ENCODE measurements at regions not wholly inside any gene's neighbourhood (a gene's known extent, or its start where the extent isn't known, plus 50 kb on each side); places are given as distances from the start of the nearest gene placed in this dataset.

DNA sequence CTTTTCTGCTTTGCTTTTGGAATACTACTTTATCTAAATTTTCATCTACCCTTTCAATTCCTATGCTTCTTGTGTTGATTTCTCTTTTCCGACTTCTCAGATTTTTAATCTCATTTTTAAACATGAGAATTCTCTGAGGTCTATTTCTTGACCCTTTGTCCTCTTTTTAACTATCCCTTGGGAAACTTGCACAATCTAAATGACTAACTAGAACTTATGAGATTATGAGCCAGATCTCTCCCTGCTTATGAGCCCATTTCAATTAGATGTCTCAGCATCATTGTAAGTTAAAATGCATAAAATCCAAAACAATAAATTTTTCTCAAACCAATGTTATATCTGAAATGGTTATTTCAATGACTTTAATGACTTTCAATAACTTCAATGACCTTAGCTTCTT lies 296.9 kb upstream of the AGTR1 start:
- no peak for DNase-seq (ENCODE audit: low read depth)
- no peak overlapping the region for H3K4me3 ChIP-seq (ENCODE audit: low read depth, low read length)
- TF ChIP-seq, protein P1, sequence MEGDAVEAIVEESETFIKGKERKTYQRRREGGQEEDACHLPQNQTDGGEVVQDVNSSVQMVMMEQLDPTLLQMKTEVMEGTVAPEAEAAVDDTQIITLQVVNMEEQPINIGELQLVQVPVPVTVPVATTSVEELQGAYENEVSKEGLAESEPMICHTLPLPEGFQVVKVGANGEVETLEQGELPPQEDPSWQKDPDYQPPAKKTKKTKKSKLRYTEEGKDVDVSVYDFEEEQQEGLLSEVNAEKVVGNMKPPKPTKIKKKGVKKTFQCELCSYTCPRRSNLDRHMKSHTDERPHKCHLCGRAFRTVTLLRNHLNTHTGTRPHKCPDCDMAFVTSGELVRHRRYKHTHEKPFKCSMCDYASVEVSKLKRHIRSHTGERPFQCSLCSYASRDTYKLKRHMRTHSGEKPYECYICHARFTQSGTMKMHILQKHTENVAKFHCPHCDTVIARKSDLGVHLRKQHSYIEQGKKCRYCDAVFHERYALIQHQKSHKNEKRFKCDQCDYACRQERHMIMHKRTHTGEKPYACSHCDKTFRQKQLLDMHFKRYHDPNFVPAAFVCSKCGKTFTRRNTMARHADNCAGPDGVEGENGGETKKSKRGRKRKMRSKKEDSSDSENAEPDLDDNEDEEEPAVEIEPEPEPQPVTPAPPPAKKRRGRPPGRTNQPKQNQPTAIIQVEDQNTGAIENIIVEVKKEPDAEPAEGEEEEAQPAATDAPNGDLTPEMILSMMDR (IDR thresholded peaks at IDR 0.05; ENCODE audit: low read depth, low read length, missing control alignments), result no peak

DNA sequence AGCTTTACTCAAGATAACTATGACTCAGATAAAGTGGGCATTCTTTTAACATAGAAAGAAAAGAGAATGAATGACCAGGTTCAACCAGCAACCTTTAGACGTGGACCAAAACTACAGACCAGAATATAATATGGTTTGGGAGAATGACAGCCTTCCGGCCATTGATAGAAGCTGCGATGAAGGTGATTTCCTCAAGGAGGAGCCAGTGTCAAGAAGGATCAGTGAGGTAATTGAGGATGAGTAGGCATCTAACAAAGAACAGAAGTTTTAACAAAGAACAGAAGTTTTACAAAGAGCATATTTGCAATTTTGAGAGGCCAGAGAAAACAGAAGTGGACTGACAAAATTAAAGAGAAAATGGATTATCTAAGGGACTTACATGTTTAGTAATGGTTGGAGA lies 289.0 kb upstream of the AGTR1 start:
- TF ChIP-seq, protein P1 (IDR thresholded peaks at IDR 0.05; ENCODE audit: low read depth, low read length, missing control alignments), result no peak
- DNase-seq (ENCODE audit: low read depth), result no peak
- H3K4me3 ChIP-seq (ENCODE audit: low read depth, low read length), result no peak overlapping the region

DNA sequence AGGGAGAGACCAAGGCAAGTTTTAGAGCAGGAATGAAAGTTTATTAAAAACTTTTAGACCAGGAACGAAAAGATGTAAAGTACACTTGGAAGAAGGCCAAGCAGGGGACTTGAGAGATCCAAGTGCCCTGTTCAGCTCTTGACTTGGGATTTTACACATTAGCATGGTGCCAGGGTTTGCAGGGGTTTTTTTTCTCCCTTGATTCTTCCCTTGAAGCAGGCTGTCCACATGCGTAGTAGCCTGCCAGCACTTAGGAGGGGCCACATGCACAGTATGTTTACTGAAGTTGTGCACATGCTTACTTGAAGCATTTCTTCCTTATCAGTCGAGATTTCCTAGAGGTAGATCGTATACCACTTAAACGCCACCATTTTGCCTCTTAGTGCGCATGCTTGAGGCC lies 277.5 kb upstream of the AGTR1 start:
- H3K4me3 ChIP-seq (ENCODE audit: low read depth, low read length), result no peak overlapping the region
- DNase-seq (ENCODE audit: low read depth), result no peak
- TF ChIP-seq, protein P1 (IDR thresholded peaks at IDR 0.05; ENCODE audit: low read depth, low read length, missing control alignments), result no peak

DNA sequence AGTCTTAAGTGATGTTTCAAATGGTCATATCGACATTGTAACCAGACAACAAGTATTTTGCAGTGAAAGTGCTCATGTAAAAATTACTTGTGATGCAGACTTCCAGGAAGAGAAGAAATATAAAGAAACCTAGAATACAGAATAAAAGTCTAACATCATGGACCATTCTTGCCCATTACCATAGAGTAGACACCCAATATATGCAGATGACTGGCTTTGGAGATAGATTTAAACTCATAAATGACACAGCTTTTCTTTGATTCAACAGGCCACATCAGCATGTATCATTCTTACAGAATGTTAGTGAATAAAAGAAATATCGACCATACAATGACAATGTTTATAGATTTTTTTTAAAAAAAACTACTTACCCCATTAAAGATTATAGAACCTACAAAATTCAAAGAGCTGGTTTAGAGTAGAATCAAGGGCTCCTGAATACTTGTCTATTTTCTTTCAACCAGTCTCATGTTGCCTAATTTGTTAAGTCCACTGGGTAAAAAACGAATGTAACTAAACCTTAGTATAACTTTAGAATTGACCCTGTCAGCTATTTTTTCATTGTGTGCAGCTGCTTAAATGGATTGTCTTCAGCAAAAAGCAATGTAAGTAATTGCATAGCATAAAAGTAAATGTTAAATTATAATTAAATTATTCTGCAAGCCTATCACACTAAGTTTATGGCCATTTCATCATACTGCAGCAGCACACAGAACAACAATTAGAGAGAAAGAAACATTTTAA lies 268.7 kb upstream of the AGTR1 start:
- DNase-seq (ENCODE audit: low read depth), result no peak
- no peak overlapping the region for H3K4me3 ChIP-seq (ENCODE audit: low read depth, low read length)
- TF ChIP-seq, protein P1 (IDR thresholded peaks at IDR 0.05; ENCODE audit: low read depth, low read length, missing control alignments), result no peak

DNA sequence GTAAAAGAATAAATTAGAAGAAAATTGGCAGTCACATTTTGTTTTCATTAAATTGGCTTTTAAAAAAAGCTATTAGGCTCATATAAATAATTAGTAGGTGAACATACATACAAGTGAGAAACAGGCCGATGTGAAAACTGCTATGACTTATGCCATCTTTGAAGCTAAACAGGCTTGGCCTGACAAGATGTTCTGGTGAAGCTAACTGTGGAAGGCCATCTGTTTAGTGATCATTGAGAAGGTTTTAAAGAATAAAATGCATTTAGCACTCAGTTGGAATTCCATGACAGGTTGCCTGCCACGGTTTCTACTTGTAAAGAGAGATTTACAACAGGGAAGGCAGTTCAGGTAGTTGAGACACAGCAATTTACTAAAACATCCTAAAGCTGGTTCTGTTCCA lies 264.0 kb upstream of the AGTR1 start:
- DNase-seq (ENCODE audit: low read depth), result no peak
- TF ChIP-seq, protein P1 (IDR thresholded peaks at IDR 0.05; ENCODE audit: low read depth, low read length, missing control alignments), result no peak

DNA sequence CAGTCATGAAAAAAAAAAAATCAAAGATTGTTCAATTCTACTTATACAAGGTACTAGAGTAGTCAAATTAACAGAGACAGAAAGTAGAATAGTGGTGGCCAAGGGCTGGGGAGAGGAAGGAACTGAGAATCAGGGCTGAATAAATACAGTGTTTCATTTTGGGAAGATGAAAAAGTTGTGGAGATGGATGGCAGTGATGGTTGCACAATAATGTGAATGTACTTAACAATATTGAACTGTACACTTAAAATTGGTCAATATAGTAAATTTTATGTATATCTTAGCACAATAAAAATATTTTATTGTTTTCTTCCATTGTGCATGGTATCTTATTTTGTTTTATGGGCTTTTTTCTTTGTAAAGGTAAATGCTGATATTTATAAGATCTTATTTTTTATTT lies 262.2 kb upstream of the AGTR1 start:
- TF ChIP-seq, protein P1 (IDR thresholded peaks at IDR 0.05; ENCODE audit: low read depth, low read length, missing control alignments), result no peak
- H3K4me3 ChIP-seq (ENCODE audit: low read depth, low read length), result no peak overlapping the region
- no peak for DNase-seq (ENCODE audit: low read depth)

More for the DNA sequence above, 264.0 kb upstream of the AGTR1 start:
- H3K4me3 ChIP-seq (ENCODE audit: low read depth, low read length), result no peak overlapping the region

DNA sequence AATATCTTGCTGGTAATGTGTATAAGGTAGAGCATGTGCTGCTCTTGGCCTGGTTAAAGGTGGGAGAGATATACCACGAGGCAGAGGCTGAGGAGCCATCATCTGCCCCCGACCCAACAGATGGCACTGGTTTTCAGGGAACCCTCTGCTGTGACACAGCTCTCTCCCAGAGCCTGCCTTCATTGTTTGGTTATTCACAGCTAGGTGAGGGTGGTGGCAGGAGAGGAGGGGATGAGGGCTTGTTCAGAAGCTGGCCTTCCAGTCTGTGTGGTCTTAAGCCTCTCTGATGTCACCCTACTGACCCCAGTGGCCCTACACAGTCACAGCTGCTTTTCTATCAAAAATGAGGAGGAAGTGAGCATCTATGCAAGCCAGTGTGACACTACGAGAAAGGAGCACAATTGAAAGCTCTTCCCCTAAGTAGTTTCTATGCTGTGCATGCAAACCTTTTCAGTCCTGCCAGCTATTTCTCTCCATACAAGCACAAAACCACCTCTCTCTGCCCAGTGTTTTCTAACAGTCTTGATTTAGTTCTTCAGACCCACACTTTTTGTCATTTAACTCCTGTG lies 258.4 kb upstream of the AGTR1 start:
- no peak overlapping the region for H3K4me3 ChIP-seq (ENCODE audit: low read depth, low read length)
- no peak for DNase-seq (ENCODE audit: low read depth)
- TF ChIP-seq, protein P1 (IDR thresholded peaks at IDR 0.05; ENCODE audit: low read depth, low read length, missing control alignments), result no peak

Data from GM12864 (cell line).